BE2C (cell line): ENCODE measurements at regions not wholly inside any gene's neighbourhood (a gene's known extent, or its start where the extent isn't known, plus 50 kb on each side); places are given as distances from the start of the nearest gene placed in this dataset.

Source experiments
- DNase-seq: peaks from one replicate; pipeline ENCODE4 v3.0.0-alpha.2; 2020
- H3K27me3 ChIP-seq: fragments of 250-450 bp; sonication (Bioruptor Pico); 2 replicates; pipeline ENCODE4 v1.5.1; 2020; ENCODE audit warnings: mild to moderate bottlenecking
- H3K36me3 ChIP-seq: fragments of 250-450 bp; sonication (Bioruptor Pico); 2 replicates; pipeline ENCODE4 v1.5.1; 2020; ENCODE audit warnings: mild to moderate bottlenecking
- H3K4me1 ChIP-seq: fragments of 250-450 bp; sonication (Bioruptor Pico); 2 replicates; pipeline ENCODE4 v1.5.1; 2020
- H3K4me3 ChIP-seq: 2 replicates; pipeline ENCODE4 v1.5.1; 2011; ENCODE audit warnings: low read depth, low read length
- H3K9me3 ChIP-seq: fragments of 250-450 bp; sonication (Bioruptor Pico); 2 replicates; pipeline ENCODE4 v1.5.1; 2020
- TF ChIP-seq, protein P1 (sequence below): IDR thresholded peaks from 2 replicates; pipeline ENCODE4 v1.5.1; 2012; ENCODE audit warnings: mild to moderate bottlenecking, low read depth, low read length

DNA sequence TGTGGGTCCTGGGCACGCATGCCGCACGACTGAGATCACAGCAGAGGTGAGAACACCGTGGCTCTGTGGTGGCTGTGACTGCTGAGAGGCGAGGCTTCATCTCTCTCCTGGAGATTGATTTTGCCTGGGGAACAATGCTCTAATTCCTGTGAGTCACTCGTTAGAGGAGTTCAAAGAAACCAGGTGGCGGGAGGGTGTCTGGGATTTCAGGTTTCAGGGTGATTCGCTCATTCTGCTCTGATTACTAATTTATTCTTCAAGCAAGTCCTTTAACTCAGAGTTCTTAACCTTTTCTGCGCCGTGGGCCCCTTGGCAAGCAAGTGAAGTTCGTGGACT is 56.3 kb downstream of the GLI2 start:
- TF ChIP-seq, protein P1, sequence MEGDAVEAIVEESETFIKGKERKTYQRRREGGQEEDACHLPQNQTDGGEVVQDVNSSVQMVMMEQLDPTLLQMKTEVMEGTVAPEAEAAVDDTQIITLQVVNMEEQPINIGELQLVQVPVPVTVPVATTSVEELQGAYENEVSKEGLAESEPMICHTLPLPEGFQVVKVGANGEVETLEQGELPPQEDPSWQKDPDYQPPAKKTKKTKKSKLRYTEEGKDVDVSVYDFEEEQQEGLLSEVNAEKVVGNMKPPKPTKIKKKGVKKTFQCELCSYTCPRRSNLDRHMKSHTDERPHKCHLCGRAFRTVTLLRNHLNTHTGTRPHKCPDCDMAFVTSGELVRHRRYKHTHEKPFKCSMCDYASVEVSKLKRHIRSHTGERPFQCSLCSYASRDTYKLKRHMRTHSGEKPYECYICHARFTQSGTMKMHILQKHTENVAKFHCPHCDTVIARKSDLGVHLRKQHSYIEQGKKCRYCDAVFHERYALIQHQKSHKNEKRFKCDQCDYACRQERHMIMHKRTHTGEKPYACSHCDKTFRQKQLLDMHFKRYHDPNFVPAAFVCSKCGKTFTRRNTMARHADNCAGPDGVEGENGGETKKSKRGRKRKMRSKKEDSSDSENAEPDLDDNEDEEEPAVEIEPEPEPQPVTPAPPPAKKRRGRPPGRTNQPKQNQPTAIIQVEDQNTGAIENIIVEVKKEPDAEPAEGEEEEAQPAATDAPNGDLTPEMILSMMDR: no peak

DNA sequence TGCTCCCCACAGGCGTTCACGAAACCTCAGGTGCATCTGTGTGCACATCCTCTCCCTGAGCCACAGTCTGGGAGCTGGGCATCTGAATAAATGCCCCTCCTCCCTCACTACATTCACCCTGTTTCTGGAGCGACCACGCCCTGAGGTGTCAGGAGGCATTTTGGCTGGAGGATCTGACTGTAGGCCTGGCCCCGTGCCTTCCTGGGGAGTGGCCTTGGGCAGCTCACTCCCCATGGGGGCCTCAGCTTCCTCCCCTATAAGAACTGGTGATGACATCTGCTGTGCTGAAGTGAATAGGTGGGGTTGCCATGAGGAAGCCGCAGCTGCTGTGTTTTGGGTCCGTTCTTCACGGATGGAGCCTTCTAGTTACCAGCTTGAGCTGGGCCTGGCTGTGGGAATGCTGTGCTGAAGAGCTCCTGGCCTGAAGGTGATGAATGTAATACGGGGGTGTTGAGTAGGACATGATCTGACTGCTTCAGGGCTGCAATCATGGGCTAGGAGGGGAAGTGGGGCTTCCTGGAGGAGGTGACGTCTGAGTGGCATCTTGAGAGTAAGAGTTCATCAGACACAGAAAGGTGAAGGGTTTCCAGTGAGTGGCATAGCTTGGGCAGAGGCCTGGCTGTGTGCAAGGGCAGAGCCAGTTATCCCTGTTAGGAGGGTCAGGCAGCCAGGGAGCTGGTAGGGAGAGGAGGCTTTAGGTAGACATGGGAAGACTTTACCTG is 58.2 kb downstream of the GLI2 start:
- no peaks in the 10 kb centered on the region for H3K9me3 ChIP-seq
- TF ChIP-seq, protein P1: no peak
- peaks cover 5% of the 10 kb centered on the region; the same call in 1 of the 2 replicates for H3K4me1 ChIP-seq
- no peaks in the 10 kb centered on the region for H3K27me3 ChIP-seq
- H3K36me3 ChIP-seq: no peaks in the 10 kb centered on the region
- no peak for DNase-seq
- no peak overlapping the region for H3K4me3 ChIP-seq

More for the DNA sequence above, 56.3 kb downstream of the GLI2 start:
- Histone ChIP-seq H3K27me3 (no peaks in the 10 kb centered on the region), H3K36me3 (no peaks in the 10 kb centered on the region), H3K4me1 (peaks cover 5% of the 10 kb centered on the region; the same call in 1 of the 2 replicates), H3K9me3 (no peaks in the 10 kb centered on the region), H3K4me3 (no peak overlapping the region)
- DNase-seq: no peak

DNA sequence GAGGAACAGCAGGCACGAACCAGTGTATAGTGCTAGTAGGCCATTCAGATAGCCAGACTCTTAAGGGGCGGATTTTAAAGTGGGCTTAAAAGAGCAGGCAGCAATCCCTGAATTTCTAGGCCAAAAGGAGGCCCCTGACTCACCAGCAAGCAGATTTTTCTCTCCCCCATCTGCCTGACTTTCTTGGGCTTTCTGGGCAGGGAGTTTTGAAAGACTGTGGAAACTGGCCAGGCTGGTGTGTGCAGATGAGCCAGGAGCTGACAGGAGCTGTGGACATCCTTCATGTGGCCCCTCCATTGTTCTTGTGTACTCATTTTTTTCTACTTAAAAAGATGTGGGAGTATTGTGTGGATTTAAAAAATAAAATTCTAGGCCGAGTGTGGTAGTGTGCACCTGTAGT is 59.0 kb downstream of the GLI2 start:
- Histone ChIP-seq H3K4me1 (peaks cover 5% of the 10 kb centered on the region; the same call in 1 of the 2 replicates), H3K4me3 (no peak overlapping the region), H3K36me3 (no peaks in the 10 kb centered on the region), H3K27me3 (no peaks in the 10 kb centered on the region), H3K9me3 (no peaks in the 10 kb centered on the region)
- TF ChIP-seq, protein P1: no peak
- no peak for DNase-seq

DNA sequence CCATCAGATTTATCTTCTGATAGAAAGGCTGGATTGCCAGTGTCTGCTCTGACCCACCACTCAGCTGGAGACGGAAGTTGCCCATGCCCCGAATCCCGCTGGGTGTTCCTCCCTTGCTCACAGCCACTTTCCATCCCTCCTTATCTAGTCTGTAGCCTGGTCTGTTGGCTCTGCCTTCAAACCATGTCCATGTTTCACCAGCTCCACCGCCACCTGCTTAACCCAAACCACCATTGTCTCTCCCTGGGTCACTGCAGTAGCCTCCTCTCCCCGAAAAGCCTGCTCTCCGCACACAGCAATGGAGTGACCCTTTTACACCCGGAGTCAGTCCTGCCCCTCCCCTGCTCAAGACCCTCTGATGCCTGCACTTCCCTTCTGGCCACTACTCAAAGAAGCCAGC is 60.4 kb downstream of the GLI2 start:
- TF ChIP-seq, protein P1: no peak
- Histone ChIP-seq H3K36me3 (no peaks in the 10 kb centered on the region), H3K27me3 (no peaks in the 10 kb centered on the region), H3K9me3 (no peaks in the 10 kb centered on the region), H3K4me3 (no peak overlapping the region), H3K4me1 (peaks cover 5% of the 10 kb centered on the region; the same call in 1 of the 2 replicates)
- no peak for DNase-seq

DNA sequence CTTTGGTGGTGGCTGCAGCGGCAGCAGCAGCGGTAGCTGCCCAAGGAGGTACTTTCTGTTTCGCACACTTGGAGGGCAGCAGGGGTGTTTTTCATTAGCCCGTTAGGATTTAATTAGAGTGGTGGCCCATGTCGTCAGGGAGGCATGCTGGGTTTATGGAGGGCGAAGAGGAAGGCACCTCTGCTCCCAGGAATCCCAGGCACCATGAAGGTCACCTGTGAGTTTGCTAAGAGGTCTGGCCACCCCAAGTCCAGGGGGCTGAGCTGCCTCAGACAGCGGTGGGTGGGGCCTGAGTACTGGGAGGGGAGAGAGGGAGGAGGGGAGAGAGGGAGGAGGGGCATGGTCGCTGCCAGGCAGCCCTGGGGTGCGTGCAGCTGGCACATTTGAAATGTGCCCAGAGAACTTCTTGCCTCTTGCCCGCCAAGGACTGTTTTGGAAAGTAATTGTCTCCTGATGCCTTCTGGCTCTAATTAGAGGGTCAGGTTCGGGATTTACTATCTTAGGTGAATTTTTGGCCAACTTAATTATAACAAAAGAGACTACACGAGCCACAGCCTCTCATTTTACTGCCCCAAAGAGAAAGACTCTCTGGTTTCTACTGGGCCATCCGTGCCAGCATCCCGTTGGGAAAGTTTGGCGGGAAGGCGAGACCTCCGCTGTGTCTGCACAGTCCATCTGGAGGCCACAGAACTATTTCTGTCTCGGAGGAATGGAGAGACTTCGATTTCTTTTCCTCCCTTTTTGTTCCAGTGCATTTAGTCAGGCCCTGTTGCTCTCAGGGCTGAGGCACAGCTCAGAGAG is 62.0 kb downstream of the GLI2 start:
- TF ChIP-seq, protein P1: no peak
- no peak for DNase-seq
- Histone ChIP-seq H3K9me3 (no peaks in the 10 kb centered on the region), H3K4me3 (no peak overlapping the region), H3K27me3 (no peaks in the 10 kb centered on the region), H3K4me1 (peaks cover 5% of the 10 kb centered on the region; the same call in 1 of the 2 replicates), H3K36me3 (no peaks in the 10 kb centered on the region)
